ENCODE measurements at regions not wholly inside any gene's neighbourhood (a gene's known extent, or its start where the extent isn't known, plus 50 kb on each side); places are given as distances from the start of the nearest gene placed in this dataset.

GRCh38 chr2:43082903-43083677 lies 143.3 kb downstream of the ZFP36L2 start:
- no peak for TF ChIP-seq CTCF (IDR thresholded peaks at IDR 0.05 in 4 of 5, conservative IDR thresholded peaks at IDR 0.05 in 1 of 5)
- no peak for TF ChIP-seq POLR2A (IDR thresholded peaks at IDR 0.05)

Measured in gastrocnemius medialis (tissue), 4 donors.